NCI-H187 treated with DMSO at 0.1 percent for 48 hours (cell line): ENCODE measurements at regions not wholly inside any gene's neighbourhood (a gene's known extent, or its start where the extent isn't known, plus 50 kb on each side); places are given as distances from the start of the nearest gene placed in this dataset.
"Not testable (repeated sequence)": the region's sequence is repeated elsewhere in the genome, so short reads cannot be mapped to it uniquely, and the experiment has no call there.

Experiments
- DNase-seq: peaks from one replicate; lab custom pipeline; 2025; lab: John Stamatoyannopoulos, UW

DNA sequence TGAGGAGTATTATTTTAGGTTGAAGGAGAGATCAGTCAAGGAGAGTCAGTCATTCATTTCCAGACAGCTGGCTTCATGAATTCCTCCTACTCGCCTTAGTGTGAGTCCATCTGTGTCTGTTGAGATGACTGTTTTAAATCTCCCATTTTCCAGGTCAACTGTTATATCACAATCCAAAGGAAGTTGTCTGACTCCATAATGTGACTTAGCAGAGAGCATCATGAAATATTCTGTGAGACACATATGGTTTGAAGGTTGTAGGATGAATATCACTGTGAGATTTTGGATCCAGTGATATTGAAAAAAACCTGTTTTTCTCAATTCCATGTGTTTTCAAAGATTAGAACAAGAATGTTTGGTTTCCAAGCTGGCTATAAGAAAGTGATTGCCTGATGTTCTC is 530.2 kb upstream of the MAN1A1 start:
- no peak for DNase-seq

DNA sequence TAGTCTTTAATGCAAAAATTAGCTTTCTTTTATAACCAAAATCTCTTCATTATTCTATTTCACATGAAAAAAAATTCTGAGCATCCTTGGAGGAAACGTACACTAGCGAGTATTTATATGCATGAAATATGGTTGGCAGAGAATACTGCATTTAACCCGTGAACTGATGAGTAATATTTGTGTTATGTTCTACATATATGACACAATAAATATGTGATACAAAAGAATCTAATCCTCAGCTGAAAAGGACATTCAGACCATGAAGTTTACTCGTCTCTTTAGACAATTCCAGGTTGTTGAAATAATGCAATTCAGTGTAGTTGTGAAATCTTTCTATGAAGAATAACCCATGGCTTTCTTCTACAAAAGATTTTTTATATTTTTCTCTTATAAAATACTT is 524.8 kb upstream of the MAN1A1 start:
- DNase-seq = no peak

DNA sequence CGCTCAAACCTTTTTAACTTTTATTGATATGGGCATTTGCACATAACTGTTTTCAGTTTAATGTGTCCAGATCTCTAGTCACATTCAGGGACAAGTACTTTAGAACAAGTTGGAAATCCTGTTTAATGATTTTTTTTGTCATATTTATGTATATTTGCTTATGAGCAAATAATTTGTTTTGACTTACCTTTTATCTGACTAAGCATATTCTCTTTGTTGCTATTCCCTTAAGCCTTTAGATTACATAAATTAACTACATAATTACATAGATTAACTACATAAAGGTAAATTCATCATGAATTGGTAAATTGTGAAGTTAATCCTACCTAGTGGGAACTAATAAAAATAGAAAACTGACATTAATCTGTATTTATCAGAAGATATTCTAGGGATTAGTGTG is 523.5 kb upstream of the MAN1A1 start:
- no peak for DNase-seq

DNA sequence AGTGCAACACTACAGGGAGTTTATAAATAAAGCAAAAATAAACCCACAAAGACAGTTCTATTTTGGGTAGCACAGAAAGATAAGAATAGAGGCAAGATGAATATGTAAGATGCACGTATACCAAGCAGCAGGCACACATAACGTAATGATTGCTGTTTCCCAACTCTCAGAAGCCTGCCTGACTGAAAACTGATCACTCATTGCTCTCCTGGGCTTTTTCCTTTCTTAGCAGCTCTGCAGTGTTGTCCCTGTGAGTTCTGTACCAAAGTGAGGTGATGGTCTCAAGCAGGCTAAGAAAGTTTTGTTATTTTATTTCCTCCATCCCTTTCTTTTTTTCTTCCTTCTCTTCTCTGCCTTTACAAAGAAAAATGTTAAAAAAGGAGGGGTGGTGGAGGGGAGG is 522.0 kb upstream of the MAN1A1 start:
- no peak for DNase-seq

DNA sequence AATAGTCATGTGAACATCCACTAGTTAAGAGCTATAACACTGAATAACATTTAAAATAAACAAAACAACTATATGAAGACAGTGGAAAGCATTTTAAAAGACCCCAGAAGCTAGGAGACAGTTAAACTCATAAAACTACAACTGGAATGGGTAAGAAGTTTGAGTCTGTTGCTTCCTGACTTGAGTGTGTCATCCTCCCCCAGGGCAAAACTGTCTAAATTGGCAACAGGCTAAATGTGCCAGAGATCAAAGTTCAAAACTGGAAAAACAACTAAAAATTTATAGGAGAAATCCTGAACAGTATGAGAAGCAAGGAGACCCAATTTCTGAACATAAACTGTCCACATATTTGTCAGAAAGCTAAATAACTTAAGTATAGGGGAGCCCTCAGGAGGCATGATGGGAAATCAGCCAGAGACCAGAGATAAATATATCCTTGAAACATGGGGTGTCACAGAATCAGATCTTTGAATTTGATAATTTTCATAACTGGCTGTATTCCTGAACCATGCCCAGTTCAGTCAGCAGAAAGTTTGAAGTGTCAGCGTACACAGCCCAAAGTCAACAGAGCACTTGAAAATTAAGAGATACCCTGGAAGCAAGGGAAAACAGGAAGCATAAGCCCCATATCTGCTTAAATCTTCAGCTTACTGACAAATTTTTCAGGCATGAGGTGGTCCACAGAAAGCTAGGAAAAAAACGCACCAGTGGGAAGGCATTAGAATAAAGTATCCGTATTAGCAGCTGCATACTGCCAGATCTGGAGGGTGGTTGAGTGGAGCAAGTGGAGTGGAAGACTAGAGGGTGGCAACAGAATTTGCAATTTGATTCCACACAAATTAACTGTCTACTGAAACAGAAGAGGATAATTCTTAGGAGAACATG is 516.1 kb upstream of the MAN1A1 start:
- no peak for DNase-seq

DNA sequence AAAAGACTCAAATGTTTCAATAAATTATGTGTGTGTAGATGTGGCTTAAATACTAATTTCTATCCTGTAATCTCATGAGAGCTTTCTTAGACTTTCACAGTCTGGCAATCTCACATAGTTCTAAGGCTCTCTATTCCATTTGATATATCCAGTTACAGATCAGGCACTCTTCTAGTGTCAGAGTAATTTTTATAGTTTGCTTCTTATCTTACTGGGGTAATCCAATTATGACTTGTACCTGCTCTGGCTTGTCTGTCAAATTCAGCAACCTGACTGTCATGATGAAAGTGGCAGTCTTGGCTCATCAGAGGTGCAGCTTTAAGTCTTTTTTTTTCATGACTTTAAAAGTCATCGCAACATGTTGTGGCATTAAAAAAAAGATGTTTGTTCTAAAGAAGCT is 513.2 kb upstream of the MAN1A1 start:
- DNase-seq = no peak

DNA sequence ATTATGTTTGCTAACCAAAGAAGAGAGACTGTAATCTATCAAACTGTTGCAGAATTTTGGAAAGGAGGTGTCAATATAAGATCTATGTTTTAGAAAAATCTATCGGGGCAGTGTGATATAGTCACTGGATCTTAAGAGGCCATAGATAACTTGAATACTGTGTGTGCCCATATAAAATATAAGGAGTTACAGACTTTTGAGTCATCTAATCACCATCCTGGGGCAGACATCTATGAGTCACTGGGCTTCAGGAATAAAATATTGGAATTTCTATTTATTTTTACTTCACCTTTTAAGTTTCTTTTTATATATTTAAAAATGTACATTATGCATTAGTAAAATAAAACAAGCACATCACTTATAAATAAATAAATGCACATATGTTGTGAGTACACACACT is 509.3 kb upstream of the MAN1A1 start:
- no peak for DNase-seq

DNA sequence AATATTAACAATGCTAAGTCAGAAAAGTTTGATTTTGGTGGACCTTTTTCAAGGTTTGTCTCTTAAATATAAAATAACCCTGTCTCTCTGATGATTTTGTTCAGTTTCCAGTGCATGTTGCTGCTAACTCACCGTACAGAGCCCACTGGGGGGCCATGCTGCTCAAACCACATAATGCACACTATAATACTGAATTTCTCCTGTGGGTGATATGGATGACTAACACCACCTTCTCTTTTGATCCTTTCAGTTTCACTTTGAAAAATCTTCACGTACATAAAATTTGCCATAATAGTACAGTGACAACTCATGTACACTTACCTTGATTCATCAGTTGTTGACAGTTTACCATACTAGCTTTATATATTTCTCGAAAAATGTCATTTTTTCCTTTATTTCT is 506.6 kb upstream of the MAN1A1 start:
- no peak for DNase-seq

DNA sequence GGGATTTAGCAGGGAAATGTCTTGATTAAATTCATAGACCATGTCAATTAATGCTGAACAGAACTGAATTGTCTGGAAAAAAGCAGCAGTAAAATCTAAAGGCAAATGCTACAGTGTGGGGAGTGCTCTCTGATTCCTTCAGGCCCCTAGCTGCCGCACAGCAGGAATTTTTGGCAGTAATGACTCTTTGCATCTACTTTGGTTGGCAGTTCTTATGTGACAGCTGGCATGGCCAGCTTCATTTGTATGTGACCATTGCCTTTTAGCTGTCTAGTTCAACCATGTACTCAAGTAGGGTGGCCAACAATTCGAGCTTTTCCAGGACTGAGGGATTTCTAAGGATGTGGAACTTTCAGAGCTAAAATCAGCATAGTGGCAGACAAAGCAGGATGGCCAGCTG is 499.1 kb upstream of the MAN1A1 start:
- no peak for DNase-seq

DNA sequence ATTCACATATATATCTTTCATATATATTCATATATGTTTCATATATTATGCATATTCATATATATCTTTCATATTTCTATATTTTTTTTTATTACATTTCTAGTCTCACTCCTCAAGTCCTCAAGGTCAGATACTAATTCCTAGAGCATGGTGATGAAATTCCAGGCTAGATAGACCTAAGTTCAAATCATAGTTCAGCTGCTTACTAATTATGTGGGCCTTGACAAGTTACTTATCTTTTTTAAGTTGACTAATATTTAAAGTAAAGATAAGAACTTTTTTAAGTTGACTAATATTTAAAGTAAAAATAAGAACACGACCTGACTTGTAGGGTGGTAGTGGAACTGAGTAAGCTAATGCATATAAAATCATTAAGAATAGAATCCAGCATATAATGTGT is 495.6 kb upstream of the MAN1A1 start:
- DNase-seq = no peak

DNA sequence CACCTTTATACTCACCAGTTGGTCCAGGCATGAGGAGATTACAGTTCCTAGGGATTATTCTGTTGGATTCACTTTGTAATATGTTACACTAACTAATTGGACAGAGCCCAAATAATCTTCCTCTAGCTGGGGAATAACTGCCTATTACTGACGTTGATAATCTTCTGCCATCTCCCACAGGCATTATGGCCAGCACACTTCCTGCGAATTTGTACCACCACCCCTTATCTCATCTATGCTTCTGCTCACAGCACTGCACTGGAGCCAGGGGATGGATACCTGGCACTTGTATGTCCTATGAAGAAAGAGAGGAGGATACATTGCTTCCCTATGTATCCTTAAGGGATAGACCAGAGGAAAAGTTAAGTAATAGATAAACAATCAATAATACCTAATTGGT is 494.8 kb upstream of the MAN1A1 start:
- DNase-seq = no peak

DNA sequence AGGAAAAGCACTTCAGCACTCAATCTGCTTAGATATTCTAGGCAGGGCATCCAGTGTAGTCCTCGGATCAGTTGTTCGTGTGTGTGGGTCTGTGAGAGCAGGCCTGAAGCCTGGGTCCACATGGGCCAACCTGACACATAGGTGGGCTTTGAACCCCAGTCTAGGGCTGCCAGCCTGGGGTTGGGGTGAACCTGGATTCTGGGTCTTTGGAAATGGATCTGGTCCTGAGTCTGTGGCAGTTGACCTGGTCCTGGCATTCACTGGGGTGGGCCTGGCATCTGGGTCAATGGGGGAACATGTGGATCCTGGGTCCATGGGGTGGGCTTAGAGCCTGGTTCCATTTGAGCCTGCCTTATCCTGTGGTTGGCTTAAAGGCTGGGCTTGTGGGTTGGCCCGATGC is 492.6 kb upstream of the MAN1A1 start:
- no peak for DNase-seq

DNA sequence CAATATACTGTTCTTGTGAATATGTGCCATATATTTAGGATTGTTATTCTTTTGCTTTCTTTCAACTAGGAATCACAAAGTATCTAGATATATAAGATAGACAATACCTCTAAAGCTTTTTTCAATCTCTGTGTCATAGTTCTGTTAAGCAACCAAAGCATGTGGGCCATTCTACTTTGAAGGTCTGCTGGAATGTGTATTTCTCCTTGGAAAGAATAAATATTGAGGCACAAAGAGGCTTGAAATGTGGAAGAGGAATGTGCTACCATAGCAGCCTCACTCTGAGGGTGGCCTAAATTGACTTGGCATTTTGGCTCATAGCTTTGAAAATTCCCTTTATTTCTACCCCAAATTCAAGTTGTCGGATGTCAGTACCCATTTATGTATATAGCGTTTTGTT is 488.5 kb upstream of the MAN1A1 start:
- DNase-seq = no peak

DNA sequence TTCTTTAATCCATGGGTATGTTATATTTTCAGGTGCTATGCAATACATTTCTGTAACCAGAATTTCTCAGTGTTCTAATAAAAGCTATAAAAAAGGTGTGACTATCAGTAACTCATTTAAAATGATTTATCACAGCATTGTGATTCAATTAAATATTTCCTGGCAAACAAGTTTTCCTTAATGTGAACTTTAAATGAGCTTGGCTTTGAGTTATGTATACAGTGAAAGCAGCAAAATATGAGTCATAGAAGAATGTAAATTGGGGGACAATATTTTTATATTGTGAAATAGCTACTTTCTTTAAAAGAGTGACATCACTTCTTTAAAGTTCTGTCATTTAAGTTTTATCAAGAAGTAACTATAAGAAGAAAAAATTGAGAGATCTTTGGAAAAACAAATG is 484.9 kb upstream of the MAN1A1 start:
- DNase-seq = no peak

DNA sequence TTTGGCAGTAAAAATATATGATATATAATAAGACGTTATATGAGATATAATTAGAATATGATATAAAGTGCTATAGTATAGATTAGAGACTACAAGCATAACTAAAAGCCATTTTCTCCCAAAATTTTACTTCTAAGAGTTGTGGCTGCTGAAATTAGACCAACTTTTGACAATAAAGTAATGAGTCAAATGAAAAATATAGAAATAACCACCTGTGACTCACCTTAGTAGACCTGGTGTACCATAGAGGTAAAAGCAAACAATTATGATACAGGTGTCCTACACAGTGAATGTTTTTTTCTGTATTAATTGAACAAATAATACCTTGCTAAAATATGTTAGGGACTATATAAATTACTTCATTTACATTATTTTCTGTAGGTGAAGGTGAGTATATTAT is 482.9 kb upstream of the MAN1A1 start:
- no peak for DNase-seq

DNA sequence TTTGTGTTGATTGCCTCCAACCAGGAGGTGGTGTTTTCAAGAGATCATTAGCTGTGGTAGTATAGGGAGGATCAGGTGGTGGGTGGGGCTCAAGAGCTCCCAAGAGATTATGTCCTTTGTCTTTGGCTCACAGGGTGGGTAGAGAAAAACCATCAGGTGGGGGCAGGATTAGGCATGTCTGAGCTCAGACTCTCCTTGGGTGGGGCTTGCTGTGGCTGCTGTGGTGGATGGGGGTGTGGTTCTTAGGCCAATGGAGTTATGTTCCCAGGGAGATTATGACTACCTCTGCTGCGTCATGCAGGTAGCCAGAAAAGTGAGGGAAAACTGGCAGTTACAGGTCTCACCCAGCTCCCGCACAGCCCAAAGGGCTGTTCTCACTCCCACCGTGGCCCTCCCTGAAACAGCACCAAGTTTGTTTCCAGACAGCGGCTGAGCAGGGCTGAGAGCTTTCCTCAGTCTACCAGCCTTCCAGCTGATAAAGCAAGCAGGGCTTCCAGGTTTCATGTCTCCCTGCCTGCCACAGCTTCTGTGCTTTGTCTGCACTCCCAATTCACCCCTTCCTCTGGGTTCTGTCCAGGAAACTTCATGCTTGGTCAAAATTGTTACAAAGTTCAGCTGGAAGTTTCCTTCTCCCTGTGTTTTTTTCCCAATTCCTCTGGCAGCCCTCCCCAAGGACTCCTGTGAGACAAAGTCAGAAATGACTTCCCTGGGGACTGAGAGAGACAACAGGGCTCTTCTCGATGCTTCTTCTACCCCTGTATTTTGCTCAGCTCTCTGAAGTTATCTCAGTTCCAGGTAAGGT is 481.1 kb upstream of the MAN1A1 start:
- DNase-seq = peak; percentile 52

DNA sequence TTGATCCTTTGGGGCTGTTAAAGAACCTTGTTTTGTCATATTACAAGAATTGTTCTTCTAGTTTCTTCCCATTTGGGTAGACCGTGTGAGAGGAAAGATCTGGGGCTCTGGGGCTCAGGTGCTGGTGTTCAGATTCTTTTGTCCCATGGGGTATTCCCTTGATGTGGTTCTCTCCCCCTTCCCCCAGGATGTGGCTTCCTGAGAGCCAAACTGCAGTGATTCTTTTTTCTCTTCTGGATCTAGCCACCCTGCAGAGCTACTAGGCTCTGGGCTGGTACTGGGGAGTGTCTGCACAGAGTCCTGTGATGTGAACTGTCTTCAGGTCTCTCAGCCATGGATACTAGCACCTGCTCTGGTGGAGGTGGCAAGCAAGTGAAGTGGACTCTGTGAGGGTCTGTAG is 480.5 kb upstream of the MAN1A1 start:
- DNase-seq = no peak

DNA sequence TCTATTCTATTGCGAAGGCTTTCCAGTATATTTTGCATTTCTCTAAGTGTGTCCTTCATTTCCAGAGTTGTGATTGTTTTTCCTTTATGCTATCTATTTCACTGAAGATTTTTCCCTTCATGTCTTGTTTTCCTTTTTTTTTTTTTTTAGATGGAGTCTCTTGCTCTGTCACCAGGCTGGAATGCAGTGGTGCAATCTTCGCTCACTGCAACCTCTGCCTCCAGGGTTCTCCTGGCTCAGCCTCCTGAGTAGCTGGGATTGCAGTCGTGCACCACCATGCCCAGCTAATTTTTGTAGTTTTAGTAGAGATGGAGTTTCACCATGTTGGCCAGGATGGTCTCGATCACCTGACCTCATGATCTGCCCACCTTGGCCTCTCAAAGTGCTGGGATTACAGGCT is 479.9 kb upstream of the MAN1A1 start:
- DNase-seq = not testable (repeated sequence)

DNA sequence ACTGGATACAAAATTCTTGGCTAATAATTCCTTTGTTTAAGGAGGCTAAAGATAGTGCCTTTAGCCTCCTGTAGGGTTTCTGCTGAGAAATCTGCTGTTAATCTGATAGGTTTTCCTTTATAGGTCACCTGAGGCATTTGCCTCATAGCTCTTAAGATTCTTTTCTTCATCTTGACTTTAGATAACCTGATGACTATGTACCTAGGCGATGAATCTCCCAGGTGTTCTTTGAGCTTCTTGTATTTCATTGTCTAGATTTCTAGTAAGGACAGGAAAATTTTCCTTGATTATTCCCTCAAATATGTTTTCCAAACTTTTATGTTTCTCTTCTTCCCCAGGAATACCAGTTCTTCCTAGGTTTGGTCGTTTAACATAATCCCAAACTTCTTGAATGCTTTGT is 479.4 kb upstream of the MAN1A1 start:
- DNase-seq = no peak

DNA sequence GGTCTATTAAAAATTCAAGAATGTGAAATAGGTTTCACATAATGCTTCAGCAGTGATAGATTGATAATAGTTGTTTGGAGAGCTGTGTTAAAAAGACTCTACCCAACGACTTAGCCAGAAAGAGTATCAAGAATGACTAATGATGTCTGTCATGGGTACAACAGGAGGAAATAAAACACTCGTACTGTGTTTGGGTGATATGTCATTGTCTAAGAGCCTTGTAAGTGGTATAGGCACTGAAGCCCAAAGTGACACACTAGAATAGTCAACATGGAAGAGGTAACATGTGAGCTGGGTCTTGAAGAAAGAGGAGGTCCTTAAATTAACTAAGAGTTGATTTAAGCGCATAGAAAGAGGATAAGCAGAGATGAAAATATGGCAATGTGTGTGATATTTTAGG is 471.8 kb upstream of the MAN1A1 start:
- DNase-seq = peak; percentile 21

DNA sequence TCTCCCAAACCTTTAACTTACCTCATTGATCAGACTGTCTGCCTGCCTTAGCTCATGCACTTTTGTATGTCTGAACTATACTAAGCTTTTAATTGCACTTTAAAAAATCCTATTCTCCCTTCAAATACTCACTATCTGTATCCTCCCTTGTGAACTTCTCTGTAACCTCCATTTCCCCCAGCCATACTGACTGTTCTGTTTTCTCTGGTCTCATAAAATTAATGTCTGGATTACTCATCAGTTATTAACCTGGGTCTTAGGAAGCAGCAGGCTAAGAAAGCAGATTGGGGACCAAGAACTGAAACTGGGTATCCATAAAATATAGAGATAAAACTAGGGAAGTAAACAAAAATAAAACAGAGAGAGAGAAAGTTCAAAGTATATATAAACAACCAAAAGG is 469.3 kb upstream of the MAN1A1 start:
- DNase-seq = no peak

DNA sequence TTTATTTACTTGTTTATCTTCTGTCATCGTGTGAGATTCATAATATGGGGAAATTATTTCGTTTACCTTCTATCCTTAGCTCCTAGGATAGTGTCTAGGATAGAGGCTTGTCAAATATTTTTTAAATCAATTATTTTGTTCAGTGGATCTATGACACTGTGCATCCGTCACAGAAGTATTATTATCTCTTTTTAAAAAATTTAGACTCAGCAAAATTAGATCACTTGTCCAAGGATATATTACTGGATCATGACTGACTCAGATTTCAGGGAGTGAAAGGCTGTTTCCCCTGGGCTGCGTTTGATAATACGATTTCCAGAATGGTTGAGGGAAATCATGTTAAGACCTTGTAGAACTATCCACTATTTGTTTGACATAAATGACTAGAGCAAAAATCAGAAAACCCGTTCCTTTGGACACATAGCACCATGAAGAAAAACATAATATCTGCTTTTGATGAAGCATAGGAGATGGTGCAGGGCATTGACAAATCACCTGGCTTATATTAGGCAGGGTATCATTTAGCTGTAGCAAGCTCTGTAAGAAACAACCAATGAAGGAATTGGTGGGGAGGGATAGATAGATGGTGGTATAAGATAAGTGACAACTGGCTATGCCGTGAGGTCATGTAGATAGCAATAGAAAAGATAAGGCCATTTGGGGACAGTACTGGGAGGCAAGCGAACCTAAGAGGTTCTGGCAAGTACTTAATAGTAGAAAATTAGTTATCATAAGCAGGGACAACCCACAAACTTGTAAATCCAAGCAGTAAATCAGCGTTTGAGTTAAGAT is 465.2 kb upstream of the MAN1A1 start:
- DNase-seq = no peak

DNA sequence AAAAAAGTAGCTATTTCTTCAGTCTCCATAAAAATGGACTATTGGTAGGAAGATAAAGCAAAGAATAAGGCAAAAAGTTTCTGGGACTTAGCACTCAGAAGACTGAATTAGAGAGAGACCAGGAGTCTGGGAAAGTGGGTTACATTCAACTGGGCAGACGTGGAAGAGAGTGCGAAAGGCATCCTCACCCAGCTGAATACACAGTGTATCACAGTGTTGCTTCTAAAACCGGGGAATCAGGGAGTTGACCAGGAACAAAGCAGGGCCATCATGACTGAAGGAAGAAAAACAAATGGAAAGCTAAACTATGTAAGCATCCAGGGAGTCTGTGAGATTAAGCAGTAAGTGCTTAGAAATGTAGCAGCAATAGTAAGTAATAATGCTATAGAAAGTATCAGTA is 452.9 kb upstream of the MAN1A1 start:
- no peak for DNase-seq
